ENCODE measurements at regions not wholly inside any gene's neighbourhood (a gene's known extent, or its start where the extent isn't known, plus 50 kb on each side); places are given as distances from the start of the nearest gene placed in this dataset.

- Histone ChIP-seq H3K27ac (ENCODE audit: low read length) (no peak overlapping the region), H3K4me3 (ENCODE audit: low read length) (no peak overlapping the region), H3K9ac (ENCODE audit: low read length) (no peak overlapping the region), H3K36me3 (ENCODE audit: control insufficient read depth, low read depth, low read length) (no peaks in the 10 kb centered on the region), H3K9me3 (ENCODE audit: control insufficient read depth, low read depth, low read length) (no peaks in the 10 kb centered on the region), H3K4me1 (ENCODE audit: control insufficient read depth, low read depth, low read length) (peaks cover 9% of the 10 kb centered on the region), H3K27me3 (ENCODE audit: control insufficient read depth, insufficient read depth, low read length) (no peaks in the 10 kb centered on the region)
Measured at GRCh38 chr7:69395061-69395714, 203.1 kb upstream of the AUTS2 start.

GRCh38 chr7:69398986-69399385 lies 199.3 kb upstream of the AUTS2 start:
- no peak overlapping the region for H3K4me3 ChIP-seq (ENCODE audit: low read length)
- no peaks in the 10 kb centered on the region for H3K36me3 ChIP-seq (ENCODE audit: control insufficient read depth, low read depth, low read length)
- H3K9ac ChIP-seq (ENCODE audit: low read length), result no peak overlapping the region
- H3K4me1 ChIP-seq (ENCODE audit: control insufficient read depth, low read depth, low read length), result peaks cover 9% of the 10 kb centered on the region
- no peaks in the 10 kb centered on the region for H3K9me3 ChIP-seq (ENCODE audit: control insufficient read depth, low read depth, low read length)
- H3K27me3 ChIP-seq (ENCODE audit: control insufficient read depth, insufficient read depth, low read length), result no peaks in the 10 kb centered on the region
- no peak overlapping the region for H3K27ac ChIP-seq (ENCODE audit: low read length)

GRCh38 chr7:69399401-69399800 lies 198.9 kb upstream of the AUTS2 start:
- Histone ChIP-seq H3K9me3 (ENCODE audit: control insufficient read depth, low read depth, low read length) (no peaks in the 10 kb centered on the region), H3K36me3 (ENCODE audit: control insufficient read depth, low read depth, low read length) (no peaks in the 10 kb centered on the region), H3K27me3 (ENCODE audit: control insufficient read depth, insufficient read depth, low read length) (no peaks in the 10 kb centered on the region), H3K4me3 (ENCODE audit: low read length) (no peak overlapping the region), H3K9ac (ENCODE audit: low read length) (no peak overlapping the region), H3K27ac (ENCODE audit: low read length) (no peak overlapping the region), H3K4me1 (ENCODE audit: control insufficient read depth, low read depth, low read length) (peaks cover 9% of the 10 kb centered on the region)

- H3K9ac ChIP-seq (ENCODE audit: low read length), result no peak overlapping the region
- no peaks in the 10 kb centered on the region for H3K9me3 ChIP-seq (ENCODE audit: control insufficient read depth, low read depth, low read length)
- no peak overlapping the region for H3K27ac ChIP-seq (ENCODE audit: low read length)
- no peaks in the 10 kb centered on the region for H3K27me3 ChIP-seq (ENCODE audit: control insufficient read depth, insufficient read depth, low read length)
- H3K4me1 ChIP-seq (ENCODE audit: control insufficient read depth, low read depth, low read length), result peaks cover 9% of the 10 kb centered on the region
- no peak overlapping the region for H3K4me3 ChIP-seq (ENCODE audit: low read length)
- no peaks in the 10 kb centered on the region for H3K36me3 ChIP-seq (ENCODE audit: control insufficient read depth, low read depth, low read length)
Measured at GRCh38 chr7:69402696-69403095, 195.6 kb upstream of the AUTS2 start.

- Histone ChIP-seq H3K27me3 (ENCODE audit: control insufficient read depth, insufficient read depth, low read length) (no peaks in the 10 kb centered on the region), H3K27ac (ENCODE audit: low read length) (no peak overlapping the region), H3K4me1 (ENCODE audit: control insufficient read depth, low read depth, low read length) (peaks cover 9% of the 10 kb centered on the region), H3K9ac (ENCODE audit: low read length) (no peak overlapping the region), H3K4me3 (ENCODE audit: low read length) (no peak overlapping the region), H3K9me3 (ENCODE audit: control insufficient read depth, low read depth, low read length) (no peaks in the 10 kb centered on the region), H3K36me3 (ENCODE audit: control insufficient read depth, low read depth, low read length) (no peaks in the 10 kb centered on the region)
Measured at GRCh38 chr7:69403169-69403568, 195.1 kb upstream of the AUTS2 start.

GRCh38 chr7:69411018-69411417 lies 187.3 kb upstream of the AUTS2 start:
- Histone ChIP-seq H3K9ac (ENCODE audit: low read length) (no peak overlapping the region), H3K9me3 (ENCODE audit: control insufficient read depth, low read depth, low read length) (no peaks in the 10 kb centered on the region), H3K4me3 (ENCODE audit: low read length) (no peak overlapping the region), H3K4me1 (ENCODE audit: control insufficient read depth, low read depth, low read length) (no peaks in the 10 kb centered on the region), H3K27me3 (ENCODE audit: control insufficient read depth, insufficient read depth, low read length) (no peaks in the 10 kb centered on the region), H3K36me3 (ENCODE audit: control insufficient read depth, low read depth, low read length) (no peaks in the 10 kb centered on the region), H3K27ac (ENCODE audit: low read length) (no peak overlapping the region)

GRCh38 chr7:69411466-69411865 lies 186.8 kb upstream of the AUTS2 start:
- H3K36me3 ChIP-seq (ENCODE audit: control insufficient read depth, low read depth, low read length), result no peaks in the 10 kb centered on the region
- H3K27me3 ChIP-seq (ENCODE audit: control insufficient read depth, insufficient read depth, low read length), result no peaks in the 10 kb centered on the region
- no peak overlapping the region for H3K4me3 ChIP-seq (ENCODE audit: low read length)
- H3K9me3 ChIP-seq (ENCODE audit: control insufficient read depth, low read depth, low read length), result no peaks in the 10 kb centered on the region
- no peak overlapping the region for H3K9ac ChIP-seq (ENCODE audit: low read length)
- no peak overlapping the region for H3K27ac ChIP-seq (ENCODE audit: low read length)
- no peaks in the 10 kb centered on the region for H3K4me1 ChIP-seq (ENCODE audit: control insufficient read depth, low read depth, low read length)

GRCh38 chr7:69412331-69413146 lies 185.7 kb upstream of the AUTS2 start:
- Histone ChIP-seq H3K36me3 (ENCODE audit: control insufficient read depth, low read depth, low read length) (no peaks in the 10 kb centered on the region), H3K27ac (ENCODE audit: low read length) (no peak overlapping the region), H3K9ac (ENCODE audit: low read length) (no peak overlapping the region), H3K27me3 (ENCODE audit: control insufficient read depth, insufficient read depth, low read length) (no peaks in the 10 kb centered on the region), H3K9me3 (ENCODE audit: control insufficient read depth, low read depth, low read length) (no peaks in the 10 kb centered on the region), H3K4me3 (ENCODE audit: low read length) (no peak overlapping the region), H3K4me1 (ENCODE audit: control insufficient read depth, low read depth, low read length) (no peaks in the 10 kb centered on the region)

- Histone ChIP-seq H3K9ac (ENCODE audit: low read length) (no peak overlapping the region), H3K27ac (ENCODE audit: low read length) (no peak overlapping the region), H3K4me3 (ENCODE audit: low read length) (no peak overlapping the region), H3K9me3 (ENCODE audit: control insufficient read depth, low read depth, low read length) (no peaks in the 10 kb centered on the region), H3K36me3 (ENCODE audit: control insufficient read depth, low read depth, low read length) (no peaks in the 10 kb centered on the region), H3K27me3 (ENCODE audit: control insufficient read depth, insufficient read depth, low read length) (no peaks in the 10 kb centered on the region), H3K4me1 (ENCODE audit: control insufficient read depth, low read depth, low read length) (no peaks in the 10 kb centered on the region)
Measured at GRCh38 chr7:69414555-69414954, 183.7 kb upstream of the AUTS2 start.

GRCh38 chr7:69418869-69419670 lies 179.2 kb upstream of the AUTS2 start:
- no peaks in the 10 kb centered on the region for H3K9me3 ChIP-seq (ENCODE audit: control insufficient read depth, low read depth, low read length)
- H3K36me3 ChIP-seq (ENCODE audit: control insufficient read depth, low read depth, low read length), result no peaks in the 10 kb centered on the region
- no peaks in the 10 kb centered on the region for H3K27me3 ChIP-seq (ENCODE audit: control insufficient read depth, insufficient read depth, low read length)
- no peaks in the 10 kb centered on the region for H3K4me1 ChIP-seq (ENCODE audit: control insufficient read depth, low read depth, low read length)
- no peak overlapping the region for H3K4me3 ChIP-seq (ENCODE audit: low read length)
- no peak overlapping the region for H3K9ac ChIP-seq (ENCODE audit: low read length)
- H3K27ac ChIP-seq (ENCODE audit: low read length), result no peak overlapping the region

GRCh38 chr7:69419934-69420333 lies 178.3 kb upstream of the AUTS2 start:
- H3K9ac ChIP-seq (ENCODE audit: low read length), result no peak overlapping the region
- H3K4me1 ChIP-seq (ENCODE audit: control insufficient read depth, low read depth, low read length), result no peaks in the 10 kb centered on the region
- no peaks in the 10 kb centered on the region for H3K27me3 ChIP-seq (ENCODE audit: control insufficient read depth, insufficient read depth, low read length)
- H3K4me3 ChIP-seq (ENCODE audit: low read length), result no peak overlapping the region
- H3K36me3 ChIP-seq (ENCODE audit: control insufficient read depth, low read depth, low read length), result no peaks in the 10 kb centered on the region
- no peaks in the 10 kb centered on the region for H3K9me3 ChIP-seq (ENCODE audit: control insufficient read depth, low read depth, low read length)
- H3K27ac ChIP-seq (ENCODE audit: low read length), result no peak overlapping the region
